ENCODE measurements at regions not wholly inside any gene's neighbourhood (a gene's known extent, or its start where the extent isn't known, plus 50 kb on each side); places are given as distances from the start of the nearest gene placed in this dataset.

DNA sequence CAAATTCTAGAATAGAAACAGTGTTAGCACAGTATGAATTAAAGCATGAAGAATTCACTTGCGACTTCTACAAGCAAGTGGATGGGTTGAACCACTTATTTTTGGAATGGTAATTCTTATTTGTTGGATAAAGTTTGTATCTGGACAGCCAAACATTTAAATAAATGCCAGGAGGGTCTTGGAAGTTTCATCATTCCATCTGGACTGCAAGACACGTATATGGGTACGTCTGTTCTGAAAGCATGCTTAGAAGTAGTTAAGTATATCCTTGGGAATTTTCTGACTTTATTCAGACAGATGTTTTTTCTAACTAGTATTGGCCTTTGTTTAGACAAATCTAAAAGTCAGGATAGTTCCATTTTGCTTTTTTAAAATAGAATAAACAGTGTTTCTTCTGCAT, 77.5 kb upstream of the CASK start:
- TF ChIP-seq TEAD4 (IDR thresholded peaks at IDR 0.05) (no peak), EGR1 (IDR thresholded peaks at IDR 0.05) (no peak), NFIC (IDR thresholded peaks at IDR 0.05) (no peak), RAD21 (IDR thresholded peaks at IDR 0.05; ENCODE audit: low read depth) (no peak), YY1 (IDR thresholded peaks at IDR 0.05; ENCODE audit: low read depth) (no peak), TCF12 (IDR thresholded peaks at IDR 0.05; ENCODE audit: low read depth) (no peak)
- TF ChIP-seq, protein P1, sequence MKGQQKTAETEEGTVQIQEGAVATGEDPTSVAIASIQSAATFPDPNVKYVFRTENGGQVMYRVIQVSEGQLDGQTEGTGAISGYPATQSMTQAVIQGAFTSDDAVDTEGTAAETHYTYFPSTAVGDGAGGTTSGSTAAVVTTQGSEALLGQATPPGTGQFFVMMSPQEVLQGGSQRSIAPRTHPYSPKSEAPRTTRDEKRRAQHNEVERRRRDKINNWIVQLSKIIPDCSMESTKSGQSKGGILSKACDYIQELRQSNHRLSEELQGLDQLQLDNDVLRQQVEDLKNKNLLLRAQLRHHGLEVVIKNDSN (IDR thresholded peaks at IDR 0.05), result no peak
- TF ChIP-seq, protein P2, sequence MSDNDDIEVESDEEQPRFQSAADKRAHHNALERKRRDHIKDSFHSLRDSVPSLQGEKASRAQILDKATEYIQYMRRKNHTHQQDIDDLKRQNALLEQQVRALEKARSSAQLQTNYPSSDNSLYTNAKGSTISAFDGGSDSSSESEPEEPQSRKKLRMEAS (IDR thresholded peaks at IDR 0.05), result no peak

DNA sequence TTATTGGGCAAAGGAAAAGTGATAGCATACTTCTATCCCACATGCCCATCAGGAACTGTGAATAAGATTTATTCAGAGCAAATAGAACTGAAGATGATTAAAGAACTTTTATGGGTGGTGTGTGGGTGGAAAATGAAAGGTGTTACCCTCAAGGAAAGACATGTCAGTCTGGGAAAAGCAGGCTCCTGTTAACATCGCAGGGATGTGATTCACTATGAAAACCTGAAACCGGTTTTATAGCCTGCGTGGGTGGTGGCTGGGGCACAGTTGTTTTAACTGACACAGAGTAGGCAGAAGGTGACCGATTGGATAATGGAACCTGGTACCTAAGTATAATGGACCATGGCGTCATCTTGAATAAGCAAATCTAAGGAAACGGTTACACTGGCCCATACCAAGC, 61.3 kb upstream of the CASK start:
- TF ChIP-seq, protein P2 (IDR thresholded peaks at IDR 0.05), result no peak
- no peak for TF ChIP-seq ZBTB7A (IDR thresholded peaks at IDR 0.05; ENCODE audit: low read depth)
- peak; percentile 55 for TF ChIP-seq EGR1 (IDR thresholded peaks at IDR 0.05)
- no peak for TF ChIP-seq TAF1 (IDR thresholded peaks at IDR 0.05; ENCODE audit: low read depth)
- TF ChIP-seq CEBPB (IDR thresholded peaks at IDR 0.05), result no peak

DNA sequence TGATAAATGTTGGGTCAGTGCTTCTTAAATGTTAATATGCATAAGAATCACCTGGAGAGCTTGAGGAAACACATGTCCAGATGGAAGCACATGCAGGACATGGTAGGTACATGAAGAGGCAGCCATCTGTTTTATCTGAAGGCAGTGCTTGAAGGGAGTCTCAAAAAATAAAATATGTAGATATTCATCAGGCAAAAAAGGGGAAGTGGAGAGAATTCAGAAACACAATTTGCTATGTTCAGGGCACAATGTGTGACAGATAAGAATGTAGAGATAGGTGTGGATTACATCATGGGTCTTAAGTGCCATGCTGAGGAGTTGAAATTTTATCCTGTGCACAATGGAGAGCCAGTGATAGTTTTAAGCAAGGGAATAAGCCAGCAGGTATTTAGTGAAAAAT, 59.6 kb upstream of the CASK start:
- TF ChIP-seq, protein P1 (IDR thresholded peaks at IDR 0.05), result no peak
- TF ChIP-seq NFIC (IDR thresholded peaks at IDR 0.05), result no peak
- TF ChIP-seq TAF1 (IDR thresholded peaks at IDR 0.05; ENCODE audit: low read depth), result no peak
- TF ChIP-seq, protein P2 (IDR thresholded peaks at IDR 0.05), result no peak
- no peak for TF ChIP-seq CEBPB (IDR thresholded peaks at IDR 0.05)
- TF ChIP-seq EGR1 (IDR thresholded peaks at IDR 0.05), result no peak
- TF ChIP-seq, protein P3, sequence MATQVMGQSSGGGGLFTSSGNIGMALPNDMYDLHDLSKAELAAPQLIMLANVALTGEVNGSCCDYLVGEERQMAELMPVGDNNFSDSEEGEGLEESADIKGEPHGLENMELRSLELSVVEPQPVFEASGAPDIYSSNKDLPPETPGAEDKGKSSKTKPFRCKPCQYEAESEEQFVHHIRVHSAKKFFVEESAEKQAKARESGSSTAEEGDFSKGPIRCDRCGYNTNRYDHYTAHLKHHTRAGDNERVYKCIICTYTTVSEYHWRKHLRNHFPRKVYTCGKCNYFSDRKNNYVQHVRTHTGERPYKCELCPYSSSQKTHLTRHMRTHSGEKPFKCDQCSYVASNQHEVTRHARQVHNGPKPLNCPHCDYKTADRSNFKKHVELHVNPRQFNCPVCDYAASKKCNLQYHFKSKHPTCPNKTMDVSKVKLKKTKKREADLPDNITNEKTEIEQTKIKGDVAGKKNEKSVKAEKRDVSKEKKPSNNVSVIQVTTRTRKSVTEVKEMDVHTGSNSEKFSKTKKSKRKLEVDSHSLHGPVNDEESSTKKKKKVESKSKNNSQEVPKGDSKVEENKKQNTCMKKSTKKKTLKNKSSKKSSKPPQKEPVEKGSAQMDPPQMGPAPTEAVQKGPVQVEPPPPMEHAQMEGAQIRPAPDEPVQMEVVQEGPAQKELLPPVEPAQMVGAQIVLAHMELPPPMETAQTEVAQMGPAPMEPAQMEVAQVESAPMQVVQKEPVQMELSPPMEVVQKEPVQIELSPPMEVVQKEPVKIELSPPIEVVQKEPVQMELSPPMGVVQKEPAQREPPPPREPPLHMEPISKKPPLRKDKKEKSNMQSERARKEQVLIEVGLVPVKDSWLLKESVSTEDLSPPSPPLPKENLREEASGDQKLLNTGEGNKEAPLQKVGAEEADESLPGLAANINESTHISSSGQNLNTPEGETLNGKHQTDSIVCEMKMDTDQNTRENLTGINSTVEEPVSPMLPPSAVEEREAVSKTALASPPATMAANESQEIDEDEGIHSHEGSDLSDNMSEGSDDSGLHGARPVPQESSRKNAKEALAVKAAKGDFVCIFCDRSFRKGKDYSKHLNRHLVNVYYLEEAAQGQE (IDR thresholded peaks at IDR 0.05; ENCODE audit: low read depth), result no peak
- no peak for TF ChIP-seq RAD21 (IDR thresholded peaks at IDR 0.05; ENCODE audit: low read depth)
- TF ChIP-seq CREB1 (IDR thresholded peaks at IDR 0.05; ENCODE audit: low read depth), result no peak
- TF ChIP-seq TEAD4 (IDR thresholded peaks at IDR 0.05), result no peak
- no peak for TF ChIP-seq EP300 (IDR thresholded peaks at IDR 0.05; ENCODE audit: borderline replicate concordance)
- no peak for TF ChIP-seq TCF12 (IDR thresholded peaks at IDR 0.05; ENCODE audit: low read depth)
- no peak for TF ChIP-seq ZBTB7A (IDR thresholded peaks at IDR 0.05; ENCODE audit: low read depth)
- TF ChIP-seq YY1 (IDR thresholded peaks at IDR 0.05; ENCODE audit: low read depth), result no peak
- no peak for TF ChIP-seq FOXM1 (IDR thresholded peaks at IDR 0.05; ENCODE audit: borderline replicate concordance, low read depth)

DNA sequence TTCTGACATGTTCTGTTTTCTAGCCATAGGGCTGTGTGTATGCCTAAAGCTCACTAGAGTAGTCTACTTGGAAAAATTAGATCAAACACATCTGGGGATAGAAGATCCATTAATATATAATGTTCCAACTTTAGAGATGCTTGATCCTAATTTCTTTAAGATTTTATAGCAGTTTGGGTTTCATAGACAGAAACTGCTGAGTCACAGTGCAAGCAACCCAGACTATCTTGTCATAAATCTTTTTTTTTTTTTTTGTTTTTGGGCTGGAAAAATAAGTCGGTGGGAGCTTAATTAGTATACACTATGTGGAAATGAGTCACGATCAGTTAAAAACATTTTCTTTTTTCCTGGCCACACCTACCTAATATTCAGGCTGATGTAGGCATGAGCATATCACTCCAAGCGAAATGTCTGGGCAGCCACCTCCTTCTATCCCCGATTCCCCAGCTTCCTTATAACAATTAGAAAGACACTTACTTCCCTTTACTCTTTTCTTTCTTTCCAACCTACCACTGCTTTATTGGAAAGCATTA, 58.2 kb upstream of the CASK start:
- TF ChIP-seq TEAD4 (IDR thresholded peaks at IDR 0.05) (no peak), CREB1 (IDR thresholded peaks at IDR 0.05; ENCODE audit: low read depth) (no peak), FOXM1 (IDR thresholded peaks at IDR 0.05; ENCODE audit: borderline replicate concordance, low read depth) (no peak), YY1 (IDR thresholded peaks at IDR 0.05; ENCODE audit: low read depth) (no peak), ZBTB7A (IDR thresholded peaks at IDR 0.05; ENCODE audit: low read depth) (no peak), TAF1 (IDR thresholded peaks at IDR 0.05; ENCODE audit: low read depth) (no peak), CEBPB (IDR thresholded peaks at IDR 0.05) (no peak), EP300 (IDR thresholded peaks at IDR 0.05; ENCODE audit: borderline replicate concordance) (no peak)
- TF ChIP-seq, protein P3 (IDR thresholded peaks at IDR 0.05; ENCODE audit: low read depth), result no peak

DNA sequence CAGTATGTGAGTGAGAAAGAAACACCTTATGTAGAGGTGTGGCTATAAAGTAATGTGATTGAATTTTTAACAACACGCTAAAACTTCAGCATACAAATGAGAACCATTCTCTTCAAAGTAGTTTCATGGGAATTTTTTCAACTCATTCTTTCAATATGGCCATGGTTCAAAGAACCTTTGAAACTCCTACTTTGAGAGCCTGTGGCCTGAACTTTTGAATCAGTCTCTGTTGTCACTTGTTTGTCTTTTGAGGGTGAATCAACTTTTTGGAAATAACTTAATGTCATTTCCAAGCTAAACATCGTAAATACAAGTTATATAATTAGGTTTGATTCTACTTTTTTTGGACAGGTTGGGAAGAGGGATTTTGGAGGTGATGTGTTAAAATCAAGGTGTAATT, 49.9 kb upstream of the CASK start:
- TF ChIP-seq, protein P3 (IDR thresholded peaks at IDR 0.05; ENCODE audit: low read depth), result no peak
- TF ChIP-seq, protein P2 (IDR thresholded peaks at IDR 0.05), result no peak
- no peak for TF ChIP-seq CEBPB (IDR thresholded peaks at IDR 0.05)
- no peak for TF ChIP-seq FOXM1 (IDR thresholded peaks at IDR 0.05; ENCODE audit: borderline replicate concordance, low read depth)
- no peak for TF ChIP-seq CREB1 (IDR thresholded peaks at IDR 0.05; ENCODE audit: low read depth)
- no peak for TF ChIP-seq TAF1 (IDR thresholded peaks at IDR 0.05; ENCODE audit: low read depth)
- TF ChIP-seq YY1 (IDR thresholded peaks at IDR 0.05; ENCODE audit: low read depth), result no peak
- TF ChIP-seq TEAD4 (IDR thresholded peaks at IDR 0.05), result no peak
- no peak for TF ChIP-seq TCF12 (IDR thresholded peaks at IDR 0.05; ENCODE audit: low read depth)
- no peak for TF ChIP-seq ZBTB7A (IDR thresholded peaks at IDR 0.05; ENCODE audit: low read depth)
- TF ChIP-seq EGR1 (IDR thresholded peaks at IDR 0.05), result no peak
- TF ChIP-seq, protein P1 (IDR thresholded peaks at IDR 0.05), result no peak
- TF ChIP-seq NFIC (IDR thresholded peaks at IDR 0.05), result no peak
- no peak for TF ChIP-seq RAD21 (IDR thresholded peaks at IDR 0.05; ENCODE audit: low read depth)
- no peak for TF ChIP-seq EP300 (IDR thresholded peaks at IDR 0.05; ENCODE audit: borderline replicate concordance)
